ENCODE measurements at regions not wholly inside any gene's neighbourhood (a gene's known extent, or its start where the extent isn't known, plus 50 kb on each side); places are given as distances from the start of the nearest gene placed in this dataset.

- no peak for DNase-seq
Measured at GRCh38 chr7:24214670-24215069, 69.3 kb upstream of the NPY start.

- no peak for DNase-seq
Measured at GRCh38 chr7:24216576-24217125, 67.3 kb upstream of the NPY start.

GRCh38 chr7:24221500-24221899 lies 62.5 kb upstream of the NPY start:
- no peak for DNase-seq

- no peak for DNase-seq
Measured at GRCh38 chr7:24227068-24227467, 56.9 kb upstream of the NPY start.

DNA sequence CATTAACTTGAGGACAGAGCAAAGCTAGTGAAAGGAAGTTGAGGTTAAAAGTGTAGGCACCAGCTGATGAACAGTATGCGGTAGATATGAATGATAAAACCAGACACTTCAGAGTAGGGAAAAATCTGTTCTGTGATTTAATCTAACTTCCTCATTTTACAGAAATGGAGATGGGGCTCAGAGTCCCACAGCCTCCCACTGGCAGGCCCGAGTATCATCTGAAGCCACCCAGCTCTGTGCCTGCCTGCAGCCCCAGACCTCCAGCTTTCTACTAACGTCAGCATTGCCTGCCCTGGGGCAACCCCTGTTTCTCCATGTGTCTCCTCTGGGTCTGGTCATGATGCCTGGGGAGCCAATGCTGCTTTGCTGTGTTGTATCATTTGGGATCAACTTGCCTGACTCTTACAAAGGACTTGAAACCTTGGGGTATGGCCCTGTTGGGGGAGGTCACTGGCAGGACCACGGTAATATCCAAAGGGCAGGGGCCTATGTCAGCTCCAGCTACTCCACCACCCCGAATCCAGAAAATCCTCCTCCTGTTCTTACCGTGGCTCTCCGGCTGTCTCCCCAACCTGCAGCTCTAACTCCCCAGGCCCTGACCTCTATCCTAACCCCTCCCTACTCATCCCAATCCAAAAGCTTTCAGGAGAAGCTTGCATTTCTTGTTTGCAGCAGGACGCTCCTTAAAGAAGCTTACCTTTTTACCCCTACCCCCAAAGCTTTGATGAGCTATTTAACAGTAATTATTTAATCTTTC lies 56.2 kb upstream of the NPY start:
- no peak for DNase-seq

DNA sequence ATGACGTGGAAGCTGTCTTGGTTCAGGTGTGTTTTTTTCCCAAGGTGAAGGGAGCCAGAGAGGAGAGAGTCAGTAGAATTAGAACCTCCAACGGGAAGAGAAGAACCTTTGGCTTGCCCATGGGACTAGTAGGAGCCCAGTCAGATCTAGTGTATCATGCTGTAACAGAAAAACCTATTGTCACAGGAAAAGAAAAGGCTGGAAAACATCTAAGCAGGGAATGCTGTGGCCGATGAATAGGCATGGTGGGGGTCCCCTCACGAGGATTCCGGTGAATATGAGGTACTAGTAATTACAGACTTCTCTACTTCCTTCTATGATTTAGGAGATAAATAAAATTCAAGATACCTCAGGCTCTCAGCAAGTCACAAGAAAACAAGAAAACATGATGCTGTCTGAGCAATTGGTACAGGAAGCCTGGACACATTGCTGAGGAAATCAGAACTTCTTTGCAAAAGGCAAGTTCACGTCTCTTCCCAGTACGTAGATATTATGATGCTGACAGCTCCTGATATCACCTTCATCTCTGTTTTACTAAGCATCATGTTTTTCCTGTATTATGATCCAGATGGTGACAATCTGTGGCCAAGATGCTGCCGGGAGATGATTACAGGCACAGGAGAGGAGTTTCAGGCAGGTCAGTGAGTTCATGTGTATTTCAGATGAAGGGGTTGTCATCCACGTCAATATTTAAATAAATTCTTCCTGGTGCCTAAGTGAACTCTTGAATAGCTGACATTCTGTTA lies 54.3 kb upstream of the NPY start:
- DNase-seq: no peak

- DNase-seq: no peak
Measured at GRCh38 chr7:24231493-24231892, 52.5 kb upstream of the NPY start.

DNA sequence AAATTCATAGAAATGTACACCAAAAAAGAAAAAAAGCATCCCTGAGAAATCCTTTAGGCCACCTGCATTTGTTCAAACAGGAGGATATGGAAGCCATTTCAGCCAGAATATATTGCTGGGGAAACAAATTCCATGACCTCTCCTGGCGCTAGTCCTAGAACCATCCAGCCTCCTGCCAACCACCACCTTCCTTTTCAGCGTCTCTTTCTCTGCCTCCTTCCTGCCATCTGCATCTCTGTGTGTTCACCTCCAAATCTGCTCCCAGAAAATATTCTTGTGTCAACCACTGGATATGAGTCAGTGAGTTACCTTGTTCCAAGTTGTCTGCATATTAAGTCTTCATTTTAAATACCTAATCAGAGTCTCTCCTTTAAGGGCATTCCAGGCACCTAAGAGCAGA lies 50.6 kb upstream of the NPY start:
- DNase-seq: peak in 1 of 2 experiments; percentile 4
